ENCODE measurements at regions not wholly inside any gene's neighbourhood (a gene's known extent, or its start where the extent isn't known, plus 50 kb on each side); places are given as distances from the start of the nearest gene placed in this dataset.

- no peak for TF ChIP-seq CTCF (IDR thresholded peaks at IDR 0.05; ENCODE audit: control extremely low read depth, extremely low read depth)
- no peaks in the 10 kb centered on the region for H3K36me3 ChIP-seq (ENCODE audit: control insufficient read depth in 4 of 4, insufficient read depth in 4 of 4, low read length in 4 of 4)
- H3K27ac ChIP-seq (ENCODE audit: low read depth in 1 of 2, low read length in 1 of 2) = no peak overlapping the region
- peaks cover 0 to 7% (median 0%) of the 10 kb centered on the region in 5 donors for H3K4me1 ChIP-seq (ENCODE audit: control insufficient read depth in 5 of 5, insufficient read depth in 5 of 5, low read length in 5 of 5)
- WGBS, 2 donors = 90 to 93% methylated on average over 8 of the region's 8 CpGs
- DNase-seq (no peak), ATAC-seq (ENCODE audit: insufficient read depth, low FRiP score) (no peak)
- H3K9me3 ChIP-seq (ENCODE audit: control insufficient read depth in 4 of 4, insufficient read depth in 3 of 4, low read length in 3 of 4) = no peaks in the 10 kb centered on the region
- H3K27me3 ChIP-seq (ENCODE audit: control insufficient read depth in 3 of 3, insufficient read depth in 3 of 3, low read length in 2 of 3) = no peaks in the 10 kb centered on the region
- H3K9ac ChIP-seq (ENCODE audit: insufficient read depth in 1 of 2, low read length in 2 of 2) = no peak overlapping the region
- no peak overlapping the region for H3K4me3 ChIP-seq
Observed at GRCh38 chr20:47413189-47413588, 56.7 kb upstream of the ZMYND8 start.

GRCh38 chr20:47417245-47418068 is 61.0 kb upstream of the ZMYND8 start:
- no peak for TF ChIP-seq CTCF (IDR thresholded peaks at IDR 0.05; ENCODE audit: control extremely low read depth, extremely low read depth)
- H3K4me3 ChIP-seq = no peak overlapping the region
- WGBS, 2 donors = 85 to 91% methylated on average over 7 of the region's 7 CpGs
- H3K4me1 ChIP-seq (ENCODE audit: control insufficient read depth in 5 of 5, insufficient read depth in 5 of 5, low read length in 5 of 5) = peaks cover 0 to 5% (median 0%) of the 10 kb centered on the region in 5 donors
- H3K27me3 ChIP-seq (ENCODE audit: control insufficient read depth in 3 of 3, insufficient read depth in 3 of 3, low read length in 2 of 3) = no peaks in the 10 kb centered on the region
- DNase-seq = no peak
- no peak for ATAC-seq (ENCODE audit: insufficient read depth, low FRiP score)
- no peaks in the 10 kb centered on the region for H3K36me3 ChIP-seq (ENCODE audit: control insufficient read depth in 4 of 4, insufficient read depth in 4 of 4, low read length in 4 of 4)
- no peak overlapping the region for H3K27ac ChIP-seq (ENCODE audit: low read depth in 1 of 2, low read length in 1 of 2)
- no peak overlapping the region for H3K9ac ChIP-seq (ENCODE audit: insufficient read depth in 1 of 2, low read length in 2 of 2)
- H3K9me3 ChIP-seq (ENCODE audit: control insufficient read depth in 4 of 4, insufficient read depth in 3 of 4, low read length in 3 of 4) = no peaks in the 10 kb centered on the region

- Histone ChIP-seq H3K9ac (ENCODE audit: insufficient read depth in 1 of 2, low read length in 2 of 2) (no peak overlapping the region), H3K9me3 (ENCODE audit: control insufficient read depth in 4 of 4, insufficient read depth in 3 of 4, low read length in 3 of 4) (no peaks in the 10 kb centered on the region), H3K27ac (ENCODE audit: low read depth in 1 of 2, low read length in 1 of 2) (no peak overlapping the region), H3K4me3 (no peak overlapping the region), H3K36me3 (ENCODE audit: control insufficient read depth in 4 of 4, insufficient read depth in 4 of 4, low read length in 4 of 4) (no peaks in the 10 kb centered on the region), H3K4me1 (ENCODE audit: control insufficient read depth in 5 of 5, insufficient read depth in 5 of 5, low read length in 5 of 5) (peaks cover 0 to 5% (median 0%) of the 10 kb centered on the region in 5 donors), H3K27me3 (ENCODE audit: control insufficient read depth in 3 of 3, insufficient read depth in 3 of 3, low read length in 2 of 3) (no peaks in the 10 kb centered on the region)
- 77 to 80% methylated on average over 7 of the region's 7 CpGs for WGBS, 2 donors
- DNase-seq = no peak
- TF ChIP-seq CTCF (IDR thresholded peaks at IDR 0.05; ENCODE audit: control extremely low read depth, extremely low read depth) = no peak
- ATAC-seq (ENCODE audit: insufficient read depth, low FRiP score) = no peak
Observed at GRCh38 chr20:47418069-47418757, 61.7 kb upstream of the ZMYND8 start.

Data from lung (tissue), 11 donors.